ENCODE measurements at regions not wholly inside any gene's neighbourhood (a gene's known extent, or its start where the extent isn't known, plus 50 kb on each side); places are given as distances from the start of the nearest gene placed in this dataset.

GRCh38 chr6:164266851-164267250 lies 852.3 kb downstream of the QKI start:
- H3K27ac ChIP-seq (ENCODE audit: low read depth, low read length) = no peak overlapping the region
- H3K9me3 ChIP-seq (ENCODE audit: control insufficient read depth, insufficient read depth, low read length) = no peaks in the 10 kb centered on the region
- no peaks in the 10 kb centered on the region for H3K36me3 ChIP-seq (ENCODE audit: control insufficient read depth, insufficient read depth, low read length)
- H3K9ac ChIP-seq (ENCODE audit: low read depth, low read length) = no peak overlapping the region
- H3K27me3 ChIP-seq (ENCODE audit: control insufficient read depth, insufficient read depth, low read length) = no peaks in the 10 kb centered on the region
- no peaks in the 10 kb centered on the region for H3K4me1 ChIP-seq (ENCODE audit: control insufficient read depth, insufficient read depth, low read length)
- H3K4me3 ChIP-seq (ENCODE audit: low read depth, low read length) = no peak overlapping the region

GRCh38 chr6:164262348-164262747 lies 847.8 kb downstream of the QKI start:
- no peaks in the 10 kb centered on the region for H3K4me1 ChIP-seq (ENCODE audit: control insufficient read depth, insufficient read depth, low read length)
- H3K27me3 ChIP-seq (ENCODE audit: control insufficient read depth, insufficient read depth, low read length) = no peaks in the 10 kb centered on the region
- no peaks in the 10 kb centered on the region for H3K36me3 ChIP-seq (ENCODE audit: control insufficient read depth, insufficient read depth, low read length)
- no peak overlapping the region for H3K9ac ChIP-seq (ENCODE audit: low read depth, low read length)
- no peak overlapping the region for H3K27ac ChIP-seq (ENCODE audit: low read depth, low read length)
- no peaks in the 10 kb centered on the region for H3K9me3 ChIP-seq (ENCODE audit: control insufficient read depth, insufficient read depth, low read length)
- no peak overlapping the region for H3K4me3 ChIP-seq (ENCODE audit: low read depth, low read length)

GRCh38 chr6:164258421-164258820 lies 843.9 kb downstream of the QKI start:
- no peak overlapping the region for H3K9ac ChIP-seq (ENCODE audit: low read depth, low read length)
- H3K4me3 ChIP-seq (ENCODE audit: low read depth, low read length) = no peak overlapping the region
- no peaks in the 10 kb centered on the region for H3K9me3 ChIP-seq (ENCODE audit: control insufficient read depth, insufficient read depth, low read length)
- H3K27ac ChIP-seq (ENCODE audit: low read depth, low read length) = no peak overlapping the region
- H3K27me3 ChIP-seq (ENCODE audit: control insufficient read depth, insufficient read depth, low read length) = no peaks in the 10 kb centered on the region
- H3K36me3 ChIP-seq (ENCODE audit: control insufficient read depth, insufficient read depth, low read length) = no peaks in the 10 kb centered on the region
- no peaks in the 10 kb centered on the region for H3K4me1 ChIP-seq (ENCODE audit: control insufficient read depth, insufficient read depth, low read length)

- no peaks in the 10 kb centered on the region for H3K27me3 ChIP-seq (ENCODE audit: control insufficient read depth, insufficient read depth, low read length)
- no peaks in the 10 kb centered on the region for H3K36me3 ChIP-seq (ENCODE audit: control insufficient read depth, insufficient read depth, low read length)
- peaks cover 9% of the 10 kb centered on the region; the same call in 1 of the 2 replicates for H3K4me1 ChIP-seq (ENCODE audit: control insufficient read depth, insufficient read depth, low read length)
- H3K9me3 ChIP-seq (ENCODE audit: control insufficient read depth, insufficient read depth, low read length) = no peaks in the 10 kb centered on the region
- H3K4me3 ChIP-seq (ENCODE audit: low read depth, low read length) = no peak overlapping the region
- H3K9ac ChIP-seq (ENCODE audit: low read depth, low read length) = no peak overlapping the region
- no peak overlapping the region for H3K27ac ChIP-seq (ENCODE audit: low read depth, low read length)
Measured at GRCh38 chr6:164252948-164253347, 838.4 kb downstream of the QKI start.

- H3K4me3 ChIP-seq (ENCODE audit: low read depth, low read length) = no peak overlapping the region
- no peaks in the 10 kb centered on the region for H3K36me3 ChIP-seq (ENCODE audit: control insufficient read depth, insufficient read depth, low read length)
- peaks cover 9% of the 10 kb centered on the region; the same call in 1 of the 2 replicates for H3K4me1 ChIP-seq (ENCODE audit: control insufficient read depth, insufficient read depth, low read length)
- no peak overlapping the region for H3K9ac ChIP-seq (ENCODE audit: low read depth, low read length)
- H3K27ac ChIP-seq (ENCODE audit: low read depth, low read length) = no peak overlapping the region
- no peaks in the 10 kb centered on the region for H3K27me3 ChIP-seq (ENCODE audit: control insufficient read depth, insufficient read depth, low read length)
- H3K9me3 ChIP-seq (ENCODE audit: control insufficient read depth, insufficient read depth, low read length) = no peaks in the 10 kb centered on the region
Measured at GRCh38 chr6:164252291-164252690, 837.8 kb downstream of the QKI start.

- no peak overlapping the region for H3K9ac ChIP-seq (ENCODE audit: low read depth, low read length)
- H3K27ac ChIP-seq (ENCODE audit: low read depth, low read length) = no peak overlapping the region
- H3K9me3 ChIP-seq (ENCODE audit: control insufficient read depth, insufficient read depth, low read length) = no peaks in the 10 kb centered on the region
- no peaks in the 10 kb centered on the region for H3K36me3 ChIP-seq (ENCODE audit: control insufficient read depth, insufficient read depth, low read length)
- no peak overlapping the region for H3K4me3 ChIP-seq (ENCODE audit: low read depth, low read length)
- peaks cover 7% of the 10 kb centered on the region; the same call in 1 of the 2 replicates for H3K4me1 ChIP-seq (ENCODE audit: control insufficient read depth, insufficient read depth, low read length)
- no peaks in the 10 kb centered on the region for H3K27me3 ChIP-seq (ENCODE audit: control insufficient read depth, insufficient read depth, low read length)
Measured at GRCh38 chr6:164247106-164247505, 832.6 kb downstream of the QKI start.

- Histone ChIP-seq H3K36me3 (ENCODE audit: control insufficient read depth, insufficient read depth, low read length) (no peaks in the 10 kb centered on the region), H3K4me1 (ENCODE audit: control insufficient read depth, insufficient read depth, low read length) (no peaks in the 10 kb centered on the region), H3K27ac (ENCODE audit: low read depth, low read length) (no peak overlapping the region), H3K4me3 (ENCODE audit: low read depth, low read length) (no peak overlapping the region), H3K9me3 (ENCODE audit: control insufficient read depth, insufficient read depth, low read length) (no peaks in the 10 kb centered on the region), H3K9ac (ENCODE audit: low read depth, low read length) (no peak overlapping the region), H3K27me3 (ENCODE audit: control insufficient read depth, insufficient read depth, low read length) (no peaks in the 10 kb centered on the region)
Measured at GRCh38 chr6:164246082-164246481, 831.6 kb downstream of the QKI start.

- H3K27ac ChIP-seq (ENCODE audit: low read depth, low read length) = no peak overlapping the region
- H3K9ac ChIP-seq (ENCODE audit: low read depth, low read length) = no peak overlapping the region
- H3K9me3 ChIP-seq (ENCODE audit: control insufficient read depth, insufficient read depth, low read length) = no peaks in the 10 kb centered on the region
- no peaks in the 10 kb centered on the region for H3K36me3 ChIP-seq (ENCODE audit: control insufficient read depth, insufficient read depth, low read length)
- H3K4me3 ChIP-seq (ENCODE audit: low read depth, low read length) = no peak overlapping the region
- no peaks in the 10 kb centered on the region for H3K4me1 ChIP-seq (ENCODE audit: control insufficient read depth, insufficient read depth, low read length)
- H3K27me3 ChIP-seq (ENCODE audit: control insufficient read depth, insufficient read depth, low read length) = no peaks in the 10 kb centered on the region
Measured at GRCh38 chr6:164243949-164244348, 829.4 kb downstream of the QKI start.

- Histone ChIP-seq H3K4me1 (ENCODE audit: control insufficient read depth, insufficient read depth, low read length) (no peaks in the 10 kb centered on the region), H3K9ac (ENCODE audit: low read depth, low read length) (no peak overlapping the region), H3K27ac (ENCODE audit: low read depth, low read length) (no peak overlapping the region), H3K27me3 (ENCODE audit: control insufficient read depth, insufficient read depth, low read length) (no peaks in the 10 kb centered on the region), H3K9me3 (ENCODE audit: control insufficient read depth, insufficient read depth, low read length) (no peaks in the 10 kb centered on the region), H3K4me3 (ENCODE audit: low read depth, low read length) (no peak overlapping the region), H3K36me3 (ENCODE audit: control insufficient read depth, insufficient read depth, low read length) (no peaks in the 10 kb centered on the region)
Measured at GRCh38 chr6:164243012-164243610, 828.6 kb downstream of the QKI start.

GRCh38 chr6:164230804-164231203 lies 816.3 kb downstream of the QKI start:
- no peak overlapping the region for H3K9ac ChIP-seq (ENCODE audit: low read depth, low read length)
- H3K9me3 ChIP-seq (ENCODE audit: control insufficient read depth, insufficient read depth, low read length) = 0 out of 2 replicates have a peak, but pooled peaks cover 4% of the 10 kb centered on the region
- H3K4me3 ChIP-seq (ENCODE audit: low read depth, low read length) = no peak overlapping the region
- H3K36me3 ChIP-seq (ENCODE audit: control insufficient read depth, insufficient read depth, low read length) = no peaks in the 10 kb centered on the region
- H3K4me1 ChIP-seq (ENCODE audit: control insufficient read depth, insufficient read depth, low read length) = no peaks in the 10 kb centered on the region
- H3K27ac ChIP-seq (ENCODE audit: low read depth, low read length) = no peak overlapping the region
- no peaks in the 10 kb centered on the region for H3K27me3 ChIP-seq (ENCODE audit: control insufficient read depth, insufficient read depth, low read length)

GRCh38 chr6:164230259-164230658 lies 815.7 kb downstream of the QKI start:
- Histone ChIP-seq H3K27me3 (ENCODE audit: control insufficient read depth, insufficient read depth, low read length) (no peaks in the 10 kb centered on the region), H3K27ac (ENCODE audit: low read depth, low read length) (no peak overlapping the region), H3K9ac (ENCODE audit: low read depth, low read length) (no peak overlapping the region), H3K4me3 (ENCODE audit: low read depth, low read length) (no peak overlapping the region), H3K4me1 (ENCODE audit: control insufficient read depth, insufficient read depth, low read length) (no peaks in the 10 kb centered on the region), H3K9me3 (ENCODE audit: control insufficient read depth, insufficient read depth, low read length) (0 out of 2 replicates have a peak, but pooled peaks cover 4% of the 10 kb centered on the region), H3K36me3 (ENCODE audit: control insufficient read depth, insufficient read depth, low read length) (no peaks in the 10 kb centered on the region)

Data from HUES48 (cell line).